Natural killer cell treated with Interleukin-12 subunit alpha and Interleukin-12 subunit beta and Interleukin-15 and Interleukin-18, amount 100 ng/mL, for 72 hours (primary cell): ENCODE measurements at regions not wholly inside any gene's neighbourhood (a gene's known extent, or its start where the extent isn't known, plus 50 kb on each side); places are given as distances from the start of the nearest gene placed in this dataset.

Source experiments
- ATAC-seq, 2 donors: fragments of 150-1000 bp; cut with Tn5 transposase in 1 of 2; sonication (Bioruptor Pico), chemical (Tn5 transposase) in 1 of 2; 2 replicates each; pipeline ENCODE4 v1.10.0; 2021
- DNase-seq: peaks from one replicate; pipeline ENCODE4 v3.0.0; 2022; ENCODE audit warnings: low spot score
- H3K27ac Mint-ChIP-seq, 2 donors: 1 replicate in 1 of 2; 2 replicates in 1 of 2; pipeline ENCODE4 v1.8.0; 2022; ENCODE audit warnings: mixed read lengths in 2 of 2, mild to moderate bottlenecking in 1 of 2, moderate library complexity in 1 of 2
- H3K27me3 Mint-ChIP-seq, 2 donors: 1 replicate in 1 of 2; 2 replicates in 1 of 2; pipeline ENCODE4 v1.8.0; 2022; ENCODE audit warnings: mixed read lengths in 2 of 2
- H3K36me3 Mint-ChIP-seq: one replicate; pipeline ENCODE4 v1.8.0; 2022; ENCODE audit warnings: mixed read lengths
- H3K4me1 Mint-ChIP-seq, 2 donors: 1 replicate in 1 of 2; 2 replicates in 1 of 2; pipeline ENCODE4 v1.8.0; 2022; ENCODE audit warnings: low read depth in 2 of 2, mixed read lengths in 2 of 2, mild to moderate bottlenecking in 1 of 2
- H3K4me3 Mint-ChIP-seq: one replicate; pipeline ENCODE4 v1.8.0; 2022; ENCODE audit warnings: mixed read lengths
- H3K9me3 Mint-ChIP-seq: 2 replicates; pipeline ENCODE4 v1.8.0; 2022; ENCODE audit warnings: mixed read lengths

DNA sequence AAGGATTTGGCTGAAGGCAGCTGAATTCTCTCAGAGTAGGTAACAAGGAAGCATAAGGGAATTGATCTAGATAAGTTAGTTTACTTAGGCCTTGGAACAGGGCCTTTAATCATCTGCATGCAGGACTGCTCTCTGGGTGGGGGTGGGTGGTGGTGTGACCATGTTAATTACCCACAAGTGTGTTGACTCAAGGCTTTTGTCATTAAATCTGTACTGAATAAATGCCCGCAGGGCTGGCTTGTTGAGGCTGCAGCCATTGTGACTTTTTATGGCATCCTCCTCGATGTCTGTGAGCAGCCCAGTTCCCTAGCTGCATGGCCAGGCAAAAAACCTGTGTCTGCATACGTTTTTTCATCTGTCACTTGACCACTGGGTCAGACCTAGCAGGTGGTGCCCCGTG is 63.5 kb upstream of the ASCC3 start:
- DNase-seq (no peak), ATAC-seq (no peak)
- Mint-ChIP-seq H3K9me3 (peaks cover 5% of the 10 kb centered on the region), H3K4me1 (no peaks in the 10 kb centered on the region), H3K4me3 (no peak overlapping the region), H3K27ac (no peak overlapping the region), H3K27me3 (peaks cover 0 to 2% of the 10 kb centered on the region in 2 donors), H3K36me3 (no peaks in the 10 kb centered on the region)

DNA sequence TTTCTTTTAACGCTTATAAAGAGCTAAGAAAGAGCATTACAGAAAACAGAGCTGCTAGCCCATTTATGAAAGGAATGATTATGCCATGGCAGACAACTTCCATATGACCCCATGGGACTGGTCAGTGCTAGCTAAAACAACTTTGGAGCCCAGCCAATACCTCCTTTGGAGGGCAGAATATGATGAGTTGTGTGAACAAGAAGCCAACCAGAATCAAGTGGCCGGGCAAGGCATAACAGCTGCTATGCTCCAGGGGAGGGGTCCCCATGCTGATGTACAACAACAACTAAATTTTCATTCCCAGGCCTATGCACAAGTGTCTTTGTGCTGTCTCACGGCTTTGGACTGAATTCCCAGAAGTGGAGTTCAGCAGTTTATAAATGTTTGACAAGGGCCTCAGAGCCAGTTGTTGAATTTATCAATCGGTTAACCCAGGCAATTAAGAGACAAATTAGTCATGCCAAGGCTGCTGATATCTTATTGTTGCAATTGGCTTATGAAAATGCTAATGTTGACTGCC is 65.0 kb upstream of the ASCC3 start:
- Mint-ChIP-seq H3K27me3 (peaks cover 0 to 2% of the 10 kb centered on the region in 2 donors), H3K27ac (no peak overlapping the region), H3K9me3 (peaks cover 6% of the 10 kb centered on the region), H3K4me1 (no peaks in the 10 kb centered on the region), H3K36me3 (no peaks in the 10 kb centered on the region), H3K4me3 (no peak overlapping the region)
- DNase-seq: no peak
- ATAC-seq: no peak

DNA sequence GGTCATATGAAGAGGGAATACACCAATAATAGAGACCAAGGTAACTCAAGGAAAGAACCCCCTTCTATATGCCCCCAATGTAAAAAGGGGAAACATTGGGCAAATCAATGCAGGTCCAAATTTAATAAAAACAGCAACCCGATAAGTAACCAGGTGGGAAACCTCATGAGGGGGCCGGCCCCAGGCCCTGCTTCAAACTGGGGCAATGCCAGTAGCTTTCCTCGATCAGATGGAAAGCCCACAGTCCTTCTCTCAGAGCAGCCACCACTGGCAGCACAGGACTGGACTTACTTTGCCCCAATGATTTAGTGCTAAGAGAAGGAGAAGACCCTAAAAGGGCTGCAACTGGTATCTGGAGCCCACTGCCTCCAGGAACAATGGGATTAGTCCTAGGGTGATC is 65.6 kb upstream of the ASCC3 start:
- ATAC-seq (no peak), DNase-seq (no peak)
- Mint-ChIP-seq H3K27me3 (peaks cover 0 to 2% of the 10 kb centered on the region in 2 donors), H3K27ac (no peak overlapping the region), H3K36me3 (no peaks in the 10 kb centered on the region), H3K9me3 (peaks cover 11% of the 10 kb centered on the region), H3K4me3 (no peak overlapping the region), H3K4me1 (no peaks in the 10 kb centered on the region)

DNA sequence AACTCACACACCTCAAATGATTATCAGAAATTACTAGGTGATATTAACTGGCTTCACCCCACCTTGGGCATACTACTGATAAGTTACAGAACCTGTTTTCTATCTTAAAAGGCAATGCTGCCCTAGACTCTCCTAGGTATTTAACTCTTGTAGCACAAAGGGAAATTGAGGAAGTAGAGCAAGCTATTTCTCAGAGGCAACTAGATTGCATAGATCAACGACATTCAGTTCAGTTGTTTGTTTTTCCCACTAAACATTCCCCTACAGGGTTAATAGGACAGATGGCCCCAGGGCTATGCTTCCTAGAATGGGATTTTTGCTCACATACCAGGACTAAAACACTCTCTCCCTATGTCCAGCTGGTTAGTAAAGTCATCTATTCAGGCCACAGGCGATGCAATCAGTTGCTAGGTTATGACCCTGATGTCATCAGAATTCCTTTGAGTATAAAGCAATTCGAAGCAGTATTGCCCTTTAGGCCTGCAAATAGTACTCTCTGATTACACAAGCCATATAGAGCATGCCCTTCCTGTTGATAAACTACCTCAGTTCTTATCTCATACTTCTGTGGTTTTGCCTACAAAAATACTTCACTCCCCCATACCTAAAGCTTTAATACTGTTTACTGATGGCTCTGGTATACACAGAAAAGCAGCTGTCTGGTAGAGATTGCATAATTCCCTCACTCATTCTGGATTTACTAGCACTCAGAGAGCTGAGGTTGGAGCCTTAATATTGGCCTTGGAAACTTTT is 67.4 kb upstream of the ASCC3 start:
- Mint-ChIP-seq H3K4me1 (no peaks in the 10 kb centered on the region), H3K36me3 (no peaks in the 10 kb centered on the region), H3K27ac (no peak overlapping the region), H3K9me3 (peaks cover 11% of the 10 kb centered on the region), H3K4me3 (no peak overlapping the region), H3K27me3 (peaks cover 0 to 2% of the 10 kb centered on the region in 2 donors)
- no peak for DNase-seq
- ATAC-seq: no peak

DNA sequence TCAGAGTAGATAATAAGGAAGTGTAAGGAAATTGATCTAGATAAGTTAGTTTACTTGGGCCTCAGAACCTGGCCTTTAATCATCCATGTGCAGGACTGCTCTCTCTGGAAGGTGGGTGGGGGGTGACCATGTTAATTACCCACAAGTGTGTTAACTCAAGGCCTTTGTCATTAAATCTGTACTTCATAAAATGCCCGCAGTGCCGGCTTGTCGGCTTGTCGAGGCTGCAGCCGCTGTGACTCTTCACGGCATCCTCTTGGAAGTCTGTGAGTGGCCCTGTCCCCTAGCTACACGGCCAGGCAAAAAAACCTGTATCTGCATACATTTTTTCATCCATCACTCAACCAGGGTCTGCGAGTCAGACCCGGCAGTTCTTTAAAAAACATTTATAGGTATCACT is 70.9 kb upstream of the ASCC3 start:
- no peaks in the 10 kb centered on the region for H3K4me1 Mint-ChIP-seq
- no peaks in the 10 kb centered on the region for H3K36me3 Mint-ChIP-seq
- DNase-seq (no peak), ATAC-seq (no peak)
- H3K27ac Mint-ChIP-seq: no peak overlapping the region
- H3K9me3 Mint-ChIP-seq: peaks cover 11% of the 10 kb centered on the region
- no peak overlapping the region for H3K4me3 Mint-ChIP-seq
- H3K27me3 Mint-ChIP-seq: no peaks in the 10 kb centered on the region

DNA sequence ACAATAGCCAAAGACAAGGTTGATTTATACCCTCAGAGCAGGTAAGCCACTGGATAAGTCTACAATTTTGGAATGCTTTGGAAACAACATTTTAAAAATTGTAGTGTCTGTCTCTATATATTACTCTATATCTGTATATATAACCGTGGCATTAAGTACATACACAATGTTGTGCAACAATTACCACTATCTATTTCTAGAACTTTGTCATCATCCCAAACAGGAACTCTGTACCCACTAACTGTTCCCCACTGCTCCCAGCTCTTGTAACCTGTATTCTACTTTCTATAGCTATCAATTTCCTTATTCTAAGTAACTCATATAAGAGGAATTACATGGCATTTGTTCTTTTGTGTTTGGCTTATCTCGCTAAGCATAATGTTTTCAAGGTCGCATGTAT is 78.2 kb upstream of the ASCC3 start:
- Mint-ChIP-seq H3K36me3 (no peaks in the 10 kb centered on the region), H3K4me1 (no peaks in the 10 kb centered on the region), H3K27me3 (no peaks in the 10 kb centered on the region), H3K4me3 (no peak overlapping the region), H3K9me3 (peaks cover 8% of the 10 kb centered on the region), H3K27ac (no peak overlapping the region)
- DNase-seq (no peak), ATAC-seq (no peak)

DNA sequence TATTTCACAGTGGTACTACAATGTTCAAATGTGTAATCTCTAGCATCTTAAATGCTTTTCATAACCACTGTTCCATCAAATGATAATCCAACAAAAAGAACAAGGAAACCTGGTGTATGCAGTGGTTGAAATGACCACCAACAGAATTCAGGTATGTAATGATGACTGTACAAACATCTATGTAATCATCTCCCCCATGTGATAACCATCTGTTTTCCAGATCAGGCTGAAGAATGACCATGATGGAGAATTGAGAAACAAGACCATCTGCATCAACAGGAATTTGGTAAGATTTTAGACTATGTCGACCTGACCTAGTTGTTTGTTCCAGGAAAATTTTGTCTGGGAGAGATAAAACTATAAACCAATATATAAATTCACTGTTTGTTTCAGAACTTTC is 81.3 kb upstream of the ASCC3 start:
- Mint-ChIP-seq H3K36me3 (no peaks in the 10 kb centered on the region), H3K9me3 (peaks cover 4% of the 10 kb centered on the region), H3K27ac (no peak overlapping the region), H3K4me1 (no peaks in the 10 kb centered on the region), H3K27me3 (no peaks in the 10 kb centered on the region), H3K4me3 (no peak overlapping the region)
- no peak for ATAC-seq
- DNase-seq: no peak

DNA sequence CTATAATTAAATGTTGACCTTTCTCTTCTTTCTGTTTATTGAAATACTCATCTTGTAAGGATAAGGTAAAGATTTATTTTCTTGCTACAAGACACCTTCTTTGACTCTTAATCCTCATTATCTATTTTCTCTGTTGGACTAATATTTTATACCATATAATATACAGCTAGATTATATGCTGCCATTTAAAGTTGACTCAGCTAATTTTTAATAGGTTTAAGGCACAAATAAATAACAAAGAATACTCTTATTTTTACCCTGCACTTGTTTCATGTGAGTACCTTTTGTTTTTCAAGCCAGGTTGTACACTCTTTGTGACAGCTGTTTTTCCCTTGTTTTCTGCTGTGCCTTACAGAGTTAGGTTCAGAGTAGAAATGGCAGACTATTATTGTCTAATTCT is 83.9 kb upstream of the ASCC3 start:
- no peak for DNase-seq
- no peaks in the 10 kb centered on the region for H3K27me3 Mint-ChIP-seq
- peaks cover 9% of the 10 kb centered on the region for H3K9me3 Mint-ChIP-seq
- H3K4me1 Mint-ChIP-seq: no peaks in the 10 kb centered on the region
- no peak overlapping the region for H3K27ac Mint-ChIP-seq
- H3K36me3 Mint-ChIP-seq: peaks cover 4% of the 10 kb centered on the region
- H3K4me3 Mint-ChIP-seq: no peak overlapping the region
- no peak for ATAC-seq

DNA sequence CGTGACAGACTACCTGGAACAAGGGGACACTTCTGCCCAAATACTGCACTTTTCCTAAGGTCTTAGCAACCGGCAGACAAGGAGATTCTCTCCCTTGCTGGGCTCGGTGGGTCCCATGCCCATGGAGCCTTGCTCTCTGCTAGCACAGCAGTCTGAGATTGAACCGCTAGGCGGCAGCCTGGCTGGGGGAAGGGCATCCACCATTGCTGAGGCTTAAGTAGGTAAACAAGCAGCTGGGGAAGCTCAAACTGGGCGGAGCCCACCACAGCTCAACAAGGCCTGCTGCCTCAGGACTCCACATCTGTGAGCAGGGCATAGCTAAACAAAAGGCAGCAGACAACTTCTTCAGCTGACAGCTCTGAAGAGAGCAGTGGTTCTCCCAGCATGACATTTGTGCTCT is 87.8 kb upstream of the ASCC3 start:
- Mint-ChIP-seq H3K36me3 (peaks cover 12% of the 10 kb centered on the region), H3K27ac (no peak overlapping the region), H3K4me1 (no peaks in the 10 kb centered on the region), H3K27me3 (no peaks in the 10 kb centered on the region), H3K9me3 (peaks cover 20% of the 10 kb centered on the region), H3K4me3 (no peak overlapping the region)
- no peak for ATAC-seq
- DNase-seq: no peak

DNA sequence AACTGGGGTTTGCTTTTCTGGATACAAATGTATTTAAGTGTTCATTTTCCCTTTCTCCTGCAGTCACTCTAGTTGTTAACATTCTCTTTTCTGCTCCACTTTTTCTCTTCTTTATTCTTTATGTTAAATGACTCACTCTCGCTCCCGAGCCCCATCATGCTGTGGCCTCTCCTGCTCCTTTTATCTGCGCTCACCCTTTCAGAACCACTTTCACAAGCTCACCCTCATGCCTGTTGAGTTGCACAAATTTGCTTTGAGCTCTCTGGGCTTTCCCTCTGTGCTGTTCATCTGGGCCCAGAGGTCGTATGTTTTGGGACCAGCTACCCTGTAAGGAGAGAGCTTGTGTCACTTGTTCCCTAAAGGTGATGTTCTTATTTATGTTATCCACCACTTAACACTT is 98.1 kb upstream of the ASCC3 start:
- DNase-seq (no peak), ATAC-seq (no peak)
- Mint-ChIP-seq H3K27ac (no peak overlapping the region), H3K36me3 (no peaks in the 10 kb centered on the region), H3K27me3 (no peaks in the 10 kb centered on the region), H3K9me3 (peaks cover 8% of the 10 kb centered on the region), H3K4me3 (no peak overlapping the region), H3K4me1 (no peaks in the 10 kb centered on the region)

DNA sequence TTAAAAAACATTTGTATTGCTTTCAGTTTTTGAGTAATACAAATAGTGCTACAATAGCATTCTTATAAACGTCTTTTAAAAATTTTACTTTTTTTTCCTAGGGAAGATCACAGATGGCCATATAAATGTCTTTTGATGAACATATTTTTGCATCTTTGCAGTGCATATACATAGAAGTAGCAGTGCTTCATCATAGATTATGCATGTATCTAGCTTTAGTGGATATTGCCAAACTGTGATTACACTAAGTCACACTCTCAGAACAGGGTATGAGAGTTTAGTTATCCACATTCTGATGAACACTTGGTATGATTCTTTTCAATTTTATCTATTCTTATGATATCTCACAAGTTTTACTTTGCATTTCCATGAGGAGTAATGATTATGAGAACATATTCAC is 99.8 kb upstream of the ASCC3 start:
- H3K4me1 Mint-ChIP-seq: no peaks in the 10 kb centered on the region
- ATAC-seq (no peak), DNase-seq (no peak)
- H3K4me3 Mint-ChIP-seq: no peak overlapping the region
- H3K27ac Mint-ChIP-seq: no peak overlapping the region
- H3K9me3 Mint-ChIP-seq: peaks cover 8% of the 10 kb centered on the region
- H3K36me3 Mint-ChIP-seq: no peaks in the 10 kb centered on the region
- H3K27me3 Mint-ChIP-seq: no peaks in the 10 kb centered on the region

DNA sequence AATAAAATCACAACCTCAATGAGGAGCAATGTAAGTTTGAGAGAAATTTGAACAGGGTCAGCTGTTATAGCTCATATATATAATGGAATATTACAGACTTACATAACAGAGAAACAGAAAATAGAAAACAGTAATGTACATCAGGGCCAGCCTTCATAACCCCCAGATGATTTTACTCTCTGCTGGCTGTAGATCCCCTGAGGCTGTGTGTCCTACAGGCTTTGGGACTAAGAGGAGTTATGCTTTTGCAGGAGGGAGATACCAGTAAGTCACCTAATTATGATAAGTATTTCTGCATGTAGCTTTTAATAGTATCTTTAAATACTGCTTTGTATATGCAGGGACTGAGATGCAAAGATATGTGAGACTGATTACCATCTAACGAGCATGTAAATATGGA is 105.8 kb upstream of the ASCC3 start:
- Mint-ChIP-seq H3K27me3 (no peaks in the 10 kb centered on the region), H3K4me3 (no peak overlapping the region), H3K27ac (no peak overlapping the region), H3K36me3 (no peaks in the 10 kb centered on the region), H3K4me1 (no peaks in the 10 kb centered on the region), H3K9me3 (peaks cover 4% of the 10 kb centered on the region)
- ATAC-seq (no peak), DNase-seq (no peak)

DNA sequence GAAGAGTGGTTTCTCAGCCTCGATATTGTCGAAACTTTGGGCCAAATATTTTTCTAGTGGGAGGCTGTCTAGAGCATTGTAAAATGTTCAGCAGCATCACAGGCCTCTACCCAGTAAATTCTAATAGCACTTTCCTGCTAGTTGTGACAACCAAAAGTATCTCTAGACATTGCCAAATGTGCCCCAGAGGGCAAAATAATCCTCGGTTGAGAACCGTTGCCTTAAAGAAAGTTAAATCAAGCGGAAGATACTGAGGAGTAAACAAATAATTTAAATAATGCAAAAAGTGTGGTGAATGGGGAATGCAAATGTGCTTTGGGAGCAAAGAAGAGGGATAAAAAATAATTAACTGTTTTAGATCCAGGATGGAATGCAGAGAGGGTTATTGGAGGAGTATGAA is 106.4 kb upstream of the ASCC3 start:
- no peaks in the 10 kb centered on the region for H3K36me3 Mint-ChIP-seq
- H3K27me3 Mint-ChIP-seq: no peaks in the 10 kb centered on the region
- no peaks in the 10 kb centered on the region for H3K4me1 Mint-ChIP-seq
- H3K4me3 Mint-ChIP-seq: no peak overlapping the region
- ATAC-seq (no peak), DNase-seq (no peak)
- no peak overlapping the region for H3K27ac Mint-ChIP-seq
- H3K9me3 Mint-ChIP-seq: peaks cover 6% of the 10 kb centered on the region

DNA sequence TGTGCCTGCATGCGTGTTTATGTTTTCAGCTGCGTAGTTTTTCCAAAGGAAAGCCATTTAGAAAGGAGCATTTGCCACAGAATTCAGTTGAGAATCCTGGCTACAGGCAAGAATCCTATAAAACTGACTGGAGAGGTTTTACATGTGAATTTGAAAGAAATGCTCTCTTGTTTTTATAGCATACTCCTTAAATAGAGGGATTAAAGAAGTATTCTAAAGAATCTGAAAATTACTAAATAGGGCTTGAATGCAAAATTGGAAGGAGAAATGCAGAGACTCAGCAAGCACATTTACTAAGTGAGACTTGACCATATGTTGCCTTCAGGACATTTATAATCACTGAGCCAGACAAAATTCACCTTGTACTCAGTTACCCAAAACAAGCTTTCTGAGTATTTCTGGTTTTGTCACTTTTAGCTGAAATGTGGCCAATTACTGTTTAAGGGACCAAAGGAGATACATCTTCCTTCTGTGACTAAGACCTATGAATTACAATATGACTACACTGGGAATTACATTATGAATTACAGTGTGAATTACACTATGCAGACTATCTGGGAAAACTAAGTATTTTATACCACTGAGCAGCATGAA is 107.4 kb upstream of the ASCC3 start:
- H3K9me3 Mint-ChIP-seq: peaks cover 11% of the 10 kb centered on the region
- ATAC-seq (no peak), DNase-seq (no peak)
- no peak overlapping the region for H3K27ac Mint-ChIP-seq
- no peak overlapping the region for H3K4me3 Mint-ChIP-seq
- no peaks in the 10 kb centered on the region for H3K36me3 Mint-ChIP-seq
- no peaks in the 10 kb centered on the region for H3K27me3 Mint-ChIP-seq
- no peaks in the 10 kb centered on the region for H3K4me1 Mint-ChIP-seq

DNA sequence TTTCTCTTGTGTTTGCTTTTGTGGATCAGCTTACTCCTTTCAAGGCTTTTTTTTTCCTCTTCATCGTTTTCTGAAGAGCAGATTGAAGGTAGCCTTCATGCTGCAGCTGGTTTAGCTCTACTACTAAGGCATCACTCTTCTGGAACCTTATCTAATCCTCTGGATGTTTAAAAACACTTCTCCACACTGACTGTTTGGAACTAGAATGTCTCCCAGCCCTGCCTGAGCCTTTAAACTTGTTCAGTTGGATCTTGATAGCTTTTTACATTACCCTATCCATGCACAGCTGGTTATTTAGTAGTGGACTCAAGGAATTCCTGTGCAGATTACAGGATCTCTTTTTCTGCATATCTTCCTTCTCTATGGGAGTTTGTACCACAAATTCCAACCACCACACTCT is 108.9 kb upstream of the ASCC3 start:
- DNase-seq (no peak), ATAC-seq (no peak)
- H3K36me3 Mint-ChIP-seq: no peaks in the 10 kb centered on the region
- no peak overlapping the region for H3K27ac Mint-ChIP-seq
- no peaks in the 10 kb centered on the region for H3K27me3 Mint-ChIP-seq
- no peaks in the 10 kb centered on the region for H3K4me1 Mint-ChIP-seq
- no peak overlapping the region for H3K4me3 Mint-ChIP-seq
- H3K9me3 Mint-ChIP-seq: peaks cover 15% of the 10 kb centered on the region
